HEK293 (cell line): ENCODE measurements at regions not wholly inside any gene's neighbourhood (a gene's known extent, or its start where the extent isn't known, plus 50 kb on each side); places are given as distances from the start of the nearest gene placed in this dataset.
A peak's percentile ranks its signal among the peaks of the same experiment; 100 is the strongest.

Source experiments
- CTCF ChIA-PET: fragments of 350-600 bp; formaldehyde crosslinking; extraction: SDS; loops from one replicate; lab custom pipeline; 2021; ENCODE audit warnings: antibody characterized with exemption; lab: Yijun Ruan, JAX
- POLR2A ChIA-PET: fragments of 300-600 bp; formaldehyde crosslinking; extraction: SDS; loops from one replicate; lab custom pipeline; 2020; ENCODE audit warnings: antibody characterized with exemption, inconsistent platforms; lab: Yijun Ruan, JAX
- H3K27ac ChIP-seq: fragments of 200-500 bp; sonication (Bioruptor generic); 2 replicates; pipeline ENCODE4 v1.5.1; 2014; ENCODE audit warnings: low read depth, low read length, control low read depth, inconsistent platforms; ENCODE audit errors: extremely low read depth
- H3K36me3 ChIP-seq, 2 experiments: fragments of 200-500 bp in 1 of 2; sonication (Bioruptor generic) in 1 of 2; 1 replicate in 1 of 2; 2 replicates in 1 of 2; pipeline ENCODE4 v1.5.1; 2014 to 2017; ENCODE audit warnings: inconsistent platforms in 2 of 2, low read length in 2 of 2; ENCODE audit not compliant: control insufficient read depth in 2 of 2, insufficient read depth in 1 of 2
- H3K4me1 ChIP-seq: fragments of 200-500 bp; sonication (Bioruptor generic); 2 replicates; pipeline ENCODE4 v1.5.1; 2014; ENCODE audit warnings: mild to moderate bottlenecking, low read length, inconsistent platforms; ENCODE audit not compliant: control insufficient read depth, insufficient read depth
- H3K4me3 ChIP-seq: 2 replicates; pipeline ENCODE4 v1.5.1; 2011; ENCODE audit warnings: low read depth, mild to moderate bottlenecking, control low read depth, low read length, moderate library complexity
- H3K9me3 ChIP-seq: fragments of 200-500 bp; sonication (Bioruptor generic); 2 replicates; pipeline ENCODE4 v1.5.1; 2014; ENCODE audit warnings: low read depth, low read length, inconsistent platforms; ENCODE audit not compliant: control insufficient read depth, insufficient read depth
- KLF1 ChIP-seq: fragments of 450-650 bp; formaldehyde crosslinking; IDR thresholded peaks from 2 replicates; pipeline ENCODE4 v1.5.1; 2016; ENCODE audit warnings: missing biosample characterization, missing genetic modification characterization
- PRDM1 ChIP-seq: fragments of 450-650 bp; formaldehyde crosslinking; IDR thresholded peaks from 2 replicates; pipeline ENCODE4; 2016; ENCODE audit warnings: missing biosample characterization, missing genetic modification characterization
- RBAK ChIP-seq: fragments of 450-650 bp; formaldehyde crosslinking; IDR thresholded peaks from 2 replicates; pipeline ENCODE4 v1.5.1; 2016; ENCODE audit warnings: missing biosample characterization, missing genetic modification characterization
- TCF7L2 ChIP-seq: IDR thresholded peaks from 2 replicates; pipeline ENCODE4 v1.6.1; 2011; ENCODE audit warnings: low read depth, mild to moderate bottlenecking, inconsistent platforms, low read length, moderate library complexity, borderline replicate concordance
- ZBTB21 ChIP-seq: fragments of 450-650 bp; formaldehyde crosslinking; IDR thresholded peaks from 2 replicates; pipeline ENCODE4 v1.5.1; 2017; ENCODE audit warnings: missing biosample characterization, missing genetic modification characterization
- ZFP69B ChIP-seq: fragments of 450-650 bp; formaldehyde crosslinking; IDR thresholded peaks from 2 replicates; pipeline ENCODE4 v1.5.1; 2016; ENCODE audit warnings: missing biosample characterization, missing genetic modification characterization
- ZNF138 ChIP-seq: fragments of 450-650 bp; formaldehyde crosslinking; IDR thresholded peaks from 2 replicates; pipeline ENCODE4 v1.5.1; 2016; ENCODE audit warnings: missing biosample characterization, missing genetic modification characterization, borderline replicate concordance
- ZNF140 ChIP-seq: fragments of 450-650 bp; formaldehyde crosslinking; IDR thresholded peaks from 2 replicates; pipeline ENCODE4 v1.5.1; 2016; ENCODE audit warnings: missing biosample characterization, missing genetic modification characterization
- ZNF157 ChIP-seq: fragments of 450-650 bp; formaldehyde crosslinking; IDR thresholded peaks from 2 replicates; pipeline ENCODE4 v1.5.1; 2016; ENCODE audit warnings: missing biosample characterization, missing genetic modification characterization
- ZNF2 ChIP-seq: fragments of 450-650 bp; formaldehyde crosslinking; IDR thresholded peaks from 2 replicates; pipeline ENCODE4 v1.5.1; 2016; ENCODE audit warnings: missing biosample characterization, missing genetic modification characterization
- ZNF211 ChIP-seq: fragments of 450-650 bp; formaldehyde crosslinking; IDR thresholded peaks from 2 replicates; pipeline ENCODE4 v1.5.1; 2016; ENCODE audit warnings: low read depth, missing biosample characterization, missing genetic modification characterization
- ZNF274 ChIP-seq, 2 experiments: fragments of 200-500 bp in 1 of 2; fragments of 450-650 bp in 1 of 2; sonication (Bioruptor generic) in 1 of 2; formaldehyde crosslinking in 1 of 2; IDR thresholded peaks; 2 replicates each; pipeline versions ENCODE4 v1.5.1 to v1.6.1; 2014 to 2016; ENCODE audit warnings: borderline replicate concordance in 1 of 2, inconsistent platforms in 1 of 2, low read length in 1 of 2, missing biosample characterization in 1 of 2, missing genetic modification characterization in 1 of 2
- ZNF335 ChIP-seq: fragments of 450-650 bp; formaldehyde crosslinking; conservative IDR thresholded peaks from 2 replicates; pipeline ENCODE4 v1.5.1; 2016; ENCODE audit warnings: missing biosample characterization, missing genetic modification characterization
- ZNF341 ChIP-seq: fragments of 450-650 bp; formaldehyde crosslinking; IDR thresholded peaks from 2 replicates; pipeline ENCODE4; 2016; ENCODE audit warnings: low read depth, missing biosample characterization, missing genetic modification characterization
- ZNF350 ChIP-seq: fragments of 450-650 bp; formaldehyde crosslinking; IDR thresholded peaks from 2 replicates; pipeline ENCODE4 v1.5.0; 2017; ENCODE audit warnings: missing biosample characterization, mild to moderate bottlenecking, missing genetic modification characterization
- ZNF394 ChIP-seq: fragments of 450-650 bp; formaldehyde crosslinking; IDR thresholded peaks from 2 replicates; pipeline ENCODE4 v1.5.1; 2016; ENCODE audit warnings: missing biosample characterization, missing genetic modification characterization, mild to moderate bottlenecking, moderate library complexity, borderline replicate concordance
- ZNF501 ChIP-seq: fragments of 450-650 bp; formaldehyde crosslinking; IDR thresholded peaks from 2 replicates; pipeline ENCODE4 v1.5.1; 2016; ENCODE audit warnings: missing biosample characterization, missing genetic modification characterization
- ZNF544 ChIP-seq: fragments of 450-650 bp; formaldehyde crosslinking; IDR thresholded peaks from 2 replicates; pipeline ENCODE4 v1.5.0; 2017; ENCODE audit warnings: missing biosample characterization, missing genetic modification characterization
- ZNF629 ChIP-seq: fragments of 450-650 bp; formaldehyde crosslinking; IDR thresholded peaks from 2 replicates; pipeline ENCODE4 v1.5.1; 2017; ENCODE audit warnings: missing biosample characterization, missing genetic modification characterization
- ZNF664 ChIP-seq: fragments of 450-650 bp; formaldehyde crosslinking; IDR thresholded peaks from 2 replicates; pipeline ENCODE4 v1.5.1; 2016; ENCODE audit warnings: missing biosample characterization, missing genetic modification characterization
- ZNF701 ChIP-seq: fragments of 450-650 bp; formaldehyde crosslinking; IDR thresholded peaks from 2 replicates; pipeline ENCODE4 v1.5.1; 2016; ENCODE audit warnings: missing biosample characterization, missing genetic modification characterization
- ZNF830 ChIP-seq: fragments of 450-650 bp; IDR thresholded peaks from 2 replicates; pipeline ENCODE4 v1.5.0; 2018; ENCODE audit warnings: missing biosample characterization, missing genetic modification characterization, low read depth, mild to moderate bottlenecking, moderate library complexity
- ZSCAN16 ChIP-seq: fragments of 450-650 bp; formaldehyde crosslinking; IDR thresholded peaks from 2 replicates; pipeline ENCODE4 v1.5.1; 2016; ENCODE audit warnings: missing biosample characterization, missing genetic modification characterization
- ZXDB ChIP-seq: fragments of 450-650 bp; formaldehyde crosslinking; IDR thresholded peaks from 2 replicates; pipeline ENCODE4 v1.5.1; 2016; ENCODE audit warnings: missing biosample characterization, missing genetic modification characterization
- TF ChIP-seq, protein P1 (sequence below): fragments of 450-650 bp; formaldehyde crosslinking; IDR thresholded peaks from 2 replicates; pipeline ENCODE4 v1.5.1; 2016; ENCODE audit warnings: missing biosample characterization, missing genetic modification characterization
- TF ChIP-seq, protein P2 (sequence below): fragments of 450-650 bp; formaldehyde crosslinking; IDR thresholded peaks from 2 replicates; pipeline ENCODE4 v1.5.1; 2016; ENCODE audit warnings: missing biosample characterization, missing genetic modification characterization

DNA sequence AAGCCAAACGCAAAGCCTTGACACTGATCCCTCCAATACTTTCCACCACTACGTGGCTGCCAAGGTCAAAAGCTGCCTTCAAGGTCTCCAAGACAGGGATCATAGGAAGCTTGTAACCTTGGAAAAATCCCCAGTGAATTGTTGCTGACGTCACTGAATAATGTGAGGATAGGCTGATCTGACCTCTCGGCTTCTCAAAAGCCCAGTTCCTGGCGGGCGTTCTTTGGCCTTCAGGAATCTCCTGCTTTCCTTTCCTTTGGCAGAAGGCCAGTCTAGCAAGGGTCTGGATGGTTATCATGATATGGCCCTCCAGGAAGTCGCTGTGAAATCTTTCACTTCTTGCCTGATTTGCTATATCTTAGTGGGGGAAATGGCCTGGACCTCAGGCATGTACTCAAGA, 61.4 kb upstream of the TNFAIP3 start (continued):
- TF ChIP-seq ZNF335 (tag by site-specific recombination) (no peak), ZNF701 (tag by site-specific recombination) (no peak)

- H3K36me3 ChIP-seq, result no peaks in the 10 kb centered on the region
- TF ChIP-seq ZNF544, result no peak
- TF ChIP-seq ZNF157, result no peak
- TF ChIP-seq ZNF664, result no peak
- TF ChIP-seq, protein P1, sequence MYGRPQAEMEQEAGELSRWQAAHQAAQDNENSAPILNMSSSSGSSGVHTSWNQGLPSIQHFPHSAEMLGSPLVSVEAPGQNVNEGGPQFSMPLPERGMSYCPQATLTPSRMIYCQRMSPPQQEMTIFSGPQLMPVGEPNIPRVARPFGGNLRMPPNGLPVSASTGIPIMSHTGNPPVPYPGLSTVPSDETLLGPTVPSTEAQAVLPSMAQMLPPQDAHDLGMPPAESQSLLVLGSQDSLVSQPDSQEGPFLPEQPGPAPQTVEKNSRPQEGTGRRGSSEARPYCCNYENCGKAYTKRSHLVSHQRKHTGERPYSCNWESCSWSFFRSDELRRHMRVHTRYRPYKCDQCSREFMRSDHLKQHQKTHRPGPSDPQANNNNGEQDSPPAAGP, result no peak
- TF ChIP-seq TCF7L2, result no peak
- TF ChIP-seq ZBTB21 (tag by site-specific recombination), result no peak
- no peak for TF ChIP-seq ZFP69B
- TF ChIP-seq ZNF211, result no peak
- peaks cover 5% of the 10 kb centered on the region; the same call in 1 of the 2 replicates for H3K4me1 ChIP-seq
- ChIA-PET CTCF (no interaction called here), POLR2A (no interaction called here)
- no peaks in the 10 kb centered on the region for H3K9me3 ChIP-seq
- no peak overlapping the region for H3K4me3 ChIP-seq
- H3K27ac ChIP-seq, result no peak overlapping the region
These were observed 60.0 kb upstream of the TNFAIP3 start for GRCh38 chr6:137806914-137807682.

- Histone ChIP-seq H3K36me3 (no peaks in the 10 kb centered on the region), H3K4me3 (no peak overlapping the region), H3K4me1 (peaks cover 5% of the 10 kb centered on the region; the same call in 1 of the 2 replicates), H3K27ac (no peak overlapping the region), H3K9me3 (no peaks in the 10 kb centered on the region)
- POLR2A ChIA-PET, result no interaction called here
- TF ChIP-seq ZNF138 (tag by site-specific recombination), result no peak
- TF ChIP-seq ZNF664, result 0 out of 2 replicates have a peak, but pooled peaks have one; percentile 33
- 0 out of 2 replicates have a peak, but pooled peaks have one; percentile 36 for TF ChIP-seq ZNF629 (tag by site-specific recombination)
- TF ChIP-seq ZNF140 (tag by site-specific recombination), result no peak
- TF ChIP-seq RBAK (tag by site-specific recombination), result peak; percentile 29; the same call in 1 of the 2 replicates
- TF ChIP-seq KLF1 (tag by site-specific recombination), result no peak
- CTCF ChIA-PET, result interaction anchor here (0.6 to 1.9 kb wide), 2 partner anchors 8 to 273 kb away, joined by 5 to 14 read pairs; no protein-coding TSS in a partner anchor
These were observed 58.9 kb upstream of the TNFAIP3 start for GRCh38 chr6:137808191-137808590.

DNA sequence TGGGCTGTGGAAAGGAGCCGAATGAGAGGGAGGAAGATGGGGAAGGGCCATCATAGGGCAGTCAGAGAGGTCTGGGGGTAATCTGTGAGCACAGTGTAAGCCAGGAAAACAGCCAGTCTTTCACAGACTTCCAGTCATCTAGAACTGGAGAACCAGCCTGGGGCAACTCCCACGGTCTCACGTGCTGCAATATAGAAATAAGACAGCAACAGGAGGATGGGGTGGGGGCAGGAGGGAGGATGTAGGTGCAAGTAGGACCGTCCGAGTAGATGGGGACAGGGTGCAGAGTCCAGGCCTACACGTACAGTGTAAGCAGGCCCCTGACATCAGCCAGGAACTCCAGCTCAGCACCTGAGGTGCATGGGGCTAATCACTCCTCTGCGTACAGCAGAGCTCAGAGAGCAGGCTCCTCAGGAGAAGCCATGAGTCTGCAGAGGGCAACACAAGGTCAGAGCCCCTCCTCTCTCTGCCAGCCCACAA, 58.2 kb upstream of the TNFAIP3 start:
- Histone ChIP-seq H3K4me3 (no peak overlapping the region), H3K9me3 (no peaks in the 10 kb centered on the region), H3K4me1 (peaks cover 5% of the 10 kb centered on the region; the same call in 1 of the 2 replicates), H3K36me3 (no peaks in the 10 kb centered on the region), H3K27ac (no peak overlapping the region)
- POLR2A ChIA-PET, result no interaction called here
- CTCF ChIA-PET, result interaction anchor here (0.6 to 1.9 kb wide), 2 partner anchors 9 to 89 kb away, joined by 3 to 14 read pairs; no protein-coding TSS in a partner anchor
- TF ChIP-seq ZNF501 (tag by site-specific recombination), result no peak
- TF ChIP-seq ZSCAN16 (tag by site-specific recombination), result no peak
- no peak for TF ChIP-seq ZNF2
- no peak for TF ChIP-seq ZNF830 (tag by site-specific recombination)
- no peak for TF ChIP-seq ZXDB (tag by site-specific recombination)
- TF ChIP-seq, protein P2, sequence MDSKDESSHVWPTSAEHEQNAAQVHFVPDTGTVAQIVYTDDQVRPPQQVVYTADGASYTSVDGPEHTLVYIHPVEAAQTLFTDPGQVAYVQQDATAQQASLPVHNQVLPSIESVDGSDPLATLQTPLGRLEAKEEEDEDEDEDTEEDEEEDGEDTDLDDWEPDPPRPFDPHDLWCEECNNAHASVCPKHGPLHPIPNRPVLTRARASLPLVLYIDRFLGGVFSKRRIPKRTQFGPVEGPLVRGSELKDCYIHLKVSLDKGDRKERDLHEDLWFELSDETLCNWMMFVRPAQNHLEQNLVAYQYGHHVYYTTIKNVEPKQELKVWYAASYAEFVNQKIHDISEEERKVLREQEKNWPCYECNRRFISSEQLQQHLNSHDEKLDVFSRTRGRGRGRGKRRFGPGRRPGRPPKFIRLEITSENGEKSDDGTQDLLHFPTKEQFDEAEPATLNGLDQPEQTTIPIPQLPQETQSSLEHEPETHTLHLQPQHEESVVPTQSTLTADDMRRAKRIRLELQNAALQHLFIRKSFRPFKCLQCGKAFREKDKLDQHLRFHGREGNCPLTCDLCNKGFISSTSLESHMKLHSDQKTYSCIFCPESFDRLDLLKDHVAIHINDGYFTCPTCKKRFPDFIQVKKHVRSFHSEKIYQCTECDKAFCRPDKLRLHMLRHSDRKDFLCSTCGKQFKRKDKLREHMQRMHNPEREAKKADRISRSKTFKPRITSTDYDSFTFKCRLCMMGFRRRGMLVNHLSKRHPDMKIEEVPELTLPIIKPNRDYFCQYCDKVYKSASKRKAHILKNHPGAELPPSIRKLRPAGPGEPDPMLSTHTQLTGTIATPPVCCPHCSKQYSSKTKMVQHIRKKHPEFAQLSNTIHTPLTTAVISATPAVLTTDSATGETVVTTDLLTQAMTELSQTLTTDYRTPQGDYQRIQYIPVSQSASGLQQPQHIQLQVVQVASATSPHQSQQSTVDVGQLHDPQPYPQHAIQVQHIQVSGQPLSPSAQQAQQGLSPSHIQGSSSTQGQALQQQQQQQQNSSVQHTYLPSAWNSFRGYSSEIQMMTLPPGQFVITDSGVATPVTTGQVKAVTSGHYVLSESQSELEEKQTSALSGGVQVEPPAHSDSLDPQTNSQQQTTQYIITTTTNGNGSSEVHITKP (tag by site-specific recombination), result no peak
- TF ChIP-seq ZNF394 (tag by site-specific recombination), result no peak
- no peak for TF ChIP-seq ZNF350 (tag by site-specific recombination)
- TF ChIP-seq ZNF341 (tag by site-specific recombination), result no peak
- no peak for TF ChIP-seq ZNF274 (IDR thresholded peaks at IDR 0.05; ENCODE audit: low read length)
- no peak for TF ChIP-seq ZNF274 (tag by site-specific recombination; IDR thresholded peaks at IDR 0.05; ENCODE audit: borderline replicate concordance)
- TF ChIP-seq PRDM1, result no peak
